ENCODE measurements at regions not wholly inside any gene's neighbourhood (a gene's known extent, or its start where the extent isn't known, plus 50 kb on each side); places are given as distances from the start of the nearest gene placed in this dataset.

- no peak for TF ChIP-seq CTCF (IDR thresholded peaks at IDR 0.05)
- no peaks in the 10 kb centered on the region for H3K36me3 ChIP-seq
Measured at GRCh38 chr17:71301063-71301462, 819.8 kb upstream of the SOX9 start.

GRCh38 chr17:71302721-71303549 lies 817.9 kb upstream of the SOX9 start:
- H3K36me3 ChIP-seq = no peaks in the 10 kb centered on the region
- no peak for DNase-seq
- no peak overlapping the region for H3K4me3 ChIP-seq
- H3K4me1 ChIP-seq = no peaks in the 10 kb centered on the region
- no peak overlapping the region for H3K27ac ChIP-seq
- TF ChIP-seq CTCF (IDR thresholded peaks at IDR 0.05) = no peak
- no peaks in the 10 kb centered on the region for H3K27me3 ChIP-seq
- H3K9me3 ChIP-seq = peaks cover 0 to 7% (median 0%) of the 10 kb centered on the region in 3 donors
- intact Hi-C loops (cut with DNase I; ENCODE audit: low total_unique reads) = no loop called here

More at GRCh38 chr17:71301063-71301462, 819.8 kb upstream of the SOX9 start:
- no peak overlapping the region for H3K4me3 ChIP-seq
- H3K27ac ChIP-seq = no peak overlapping the region
- H3K27me3 ChIP-seq = no peaks in the 10 kb centered on the region
- peaks cover 0 to 4% (median 0%) of the 10 kb centered on the region in 3 donors for H3K9me3 ChIP-seq
- intact Hi-C loops (cut with DNase I; ENCODE audit: low total_unique reads) = no loop called here
- H3K4me1 ChIP-seq = no peaks in the 10 kb centered on the region
- DNase-seq = no peak

- intact Hi-C loops (cut with DNase I; ENCODE audit: low total_unique reads) = no loop called here
- no peaks in the 10 kb centered on the region for H3K27me3 ChIP-seq
- peaks cover 0 to 7% (median 0%) of the 10 kb centered on the region in 3 donors for H3K9me3 ChIP-seq
- no peak overlapping the region for H3K4me3 ChIP-seq
- no peak for TF ChIP-seq CTCF (IDR thresholded peaks at IDR 0.05)
- no peak for DNase-seq
- no peak overlapping the region for H3K27ac ChIP-seq
- no peaks in the 10 kb centered on the region for H3K36me3 ChIP-seq
- H3K4me1 ChIP-seq = no peaks in the 10 kb centered on the region
Measured at GRCh38 chr17:71304498-71305158, 816.2 kb upstream of the SOX9 start.

GRCh38 chr17:71313866-71314265 lies 807.0 kb upstream of the SOX9 start:
- no peaks in the 10 kb centered on the region for H3K9me3 ChIP-seq
- no peaks in the 10 kb centered on the region for H3K36me3 ChIP-seq
- no peaks in the 10 kb centered on the region for H3K4me1 ChIP-seq
- no peaks in the 10 kb centered on the region for H3K27me3 ChIP-seq
- intact Hi-C loops (cut with DNase I; ENCODE audit: low total_unique reads) = no loop called here
- H3K27ac ChIP-seq = no peak overlapping the region
- no peak overlapping the region for H3K4me3 ChIP-seq
- DNase-seq = no peak
- no peak for TF ChIP-seq CTCF (IDR thresholded peaks at IDR 0.05)

GRCh38 chr17:71315568-71315967 lies 805.3 kb upstream of the SOX9 start:
- no peak for DNase-seq
- no peak for TF ChIP-seq CTCF (IDR thresholded peaks at IDR 0.05)
- Histone ChIP-seq H3K9me3 (no peaks in the 10 kb centered on the region), H3K36me3 (no peaks in the 10 kb centered on the region), H3K4me1 (no peaks in the 10 kb centered on the region), H3K27ac (no peak overlapping the region), H3K4me3 (no peak overlapping the region), H3K27me3 (no peaks in the 10 kb centered on the region)
- intact Hi-C loops (cut with DNase I; ENCODE audit: low total_unique reads) = no loop called here

All from tibial artery (tissue), 4 donors.